Calu3 (cell line): ENCODE measurements at regions not wholly inside any gene's neighbourhood (a gene's known extent, or its start where the extent isn't known, plus 50 kb on each side); places are given as distances from the start of the nearest gene placed in this dataset.

ENCODE experiments used
- BruUV-seq: library from RNA; stranded (reverse); fragments of 400-500 nt; replicated peaks from 2 replicates; lab custom pipeline; 2021; lab: Mats Ljungman, UMichigan
- CTCF ChIA-PET: fragments of 300-600 bp; sonication (Branson Sonifier 250); formaldehyde crosslinking; loops from one replicate; lab custom pipeline; 2022; ENCODE audit warnings: antibody characterized with exemption; lab: Charles Lee
- DNase-seq: peaks from one replicate; pipeline ENCODE4 v3.0.0; 2022
- H3K27ac Mint-ChIP-seq: one replicate; pipeline ENCODE4 v1.8.0; 2022; ENCODE audit warnings: mixed read lengths; ENCODE audit not compliant: unreplicated experiment
- H3K27me3 Mint-ChIP-seq: one replicate; pipeline ENCODE4 v1.8.0; 2022; ENCODE audit warnings: mixed read lengths; ENCODE audit not compliant: unreplicated experiment
- H3K36me3 Mint-ChIP-seq: one replicate; pipeline ENCODE4 v1.8.0; 2022; ENCODE audit warnings: mild to moderate bottlenecking, moderate library complexity, mixed read lengths; ENCODE audit not compliant: insufficient read depth, unreplicated experiment
- H3K4me1 Mint-ChIP-seq: one replicate; pipeline ENCODE4 v1.8.0; 2022; ENCODE audit warnings: mild to moderate bottlenecking, low read depth, mixed read lengths; ENCODE audit not compliant: unreplicated experiment
- H3K4me3 Mint-ChIP-seq: one replicate; pipeline ENCODE4 v1.8.0; 2022; ENCODE audit warnings: mild to moderate bottlenecking, low read depth, moderate library complexity, mixed read lengths; ENCODE audit not compliant: unreplicated experiment
- H3K9me3 Mint-ChIP-seq: one replicate; pipeline ENCODE4 v1.8.0; 2022; ENCODE audit warnings: low read depth, mixed read lengths; ENCODE audit not compliant: unreplicated experiment
- intact Hi-C: fragments of 100-400 bp; cut with micrococcal nuclease; formaldehyde crosslinking; loops from one replicate; pipeline ENCODE4 v1.10.0; 2022; ENCODE audit not compliant: unreplicated experiment
- TF ChIP-seq, protein P1 (sequence below): fragments of 200-600 bp; IDR thresholded peaks from one replicate; pipeline ENCODE4 v1.8.0; 2022; ENCODE audit warnings: antibody characterized with exemption; ENCODE audit not compliant: unreplicated experiment

DNA sequence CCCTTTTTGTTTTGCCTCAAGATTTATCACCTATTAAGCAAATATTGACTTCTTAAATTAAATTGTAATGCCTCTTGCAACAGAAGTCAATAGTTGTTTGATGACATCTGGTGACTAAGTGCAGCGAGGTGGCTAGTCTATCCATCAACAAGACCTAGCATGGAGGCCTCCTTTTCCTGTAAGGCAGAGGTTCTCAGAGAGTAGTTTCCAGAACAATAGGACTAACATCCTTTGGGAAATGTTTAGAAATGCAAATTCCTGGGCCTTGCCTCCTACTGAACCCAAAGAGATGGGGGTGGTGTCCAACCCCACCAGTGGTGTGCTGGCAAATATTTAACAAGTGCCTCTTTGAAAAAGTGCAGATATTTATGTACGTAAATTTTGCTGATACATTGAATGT lies 143.7 kb downstream of the SCP2D1 start:
- CTCF ChIA-PET = no interaction called here

DNA sequence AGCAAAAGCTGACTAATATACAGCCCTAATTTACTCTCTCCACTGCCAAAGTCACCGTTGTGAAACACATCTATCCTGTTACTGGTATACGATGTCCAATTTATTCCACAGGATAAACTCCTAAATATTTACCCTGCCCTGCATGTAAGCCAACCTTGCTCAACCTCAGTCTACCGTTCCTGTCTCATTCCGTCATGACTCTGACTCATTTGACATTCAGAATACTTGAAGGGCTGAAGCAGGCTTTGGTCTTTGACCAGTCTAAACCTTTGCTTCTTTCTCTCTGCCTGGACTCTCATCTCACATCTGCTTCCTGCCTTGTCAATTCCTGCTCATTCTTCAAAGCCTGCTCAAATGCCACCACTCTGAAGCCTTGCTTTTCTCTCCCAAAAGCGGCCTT lies 157.5 kb downstream of the SCP2D1 start:
- H3K4me3 Mint-ChIP-seq = no peak overlapping the region
- peaks cover 13% of the 10 kb centered on the region for H3K27me3 Mint-ChIP-seq
- DNase-seq = no peak
- no TSS peak for BruUV-seq
- H3K4me1 Mint-ChIP-seq = no peaks in the 10 kb centered on the region
- H3K27ac Mint-ChIP-seq = no peak overlapping the region
- CTCF ChIA-PET = no interaction called here
- TF ChIP-seq, protein P1, sequence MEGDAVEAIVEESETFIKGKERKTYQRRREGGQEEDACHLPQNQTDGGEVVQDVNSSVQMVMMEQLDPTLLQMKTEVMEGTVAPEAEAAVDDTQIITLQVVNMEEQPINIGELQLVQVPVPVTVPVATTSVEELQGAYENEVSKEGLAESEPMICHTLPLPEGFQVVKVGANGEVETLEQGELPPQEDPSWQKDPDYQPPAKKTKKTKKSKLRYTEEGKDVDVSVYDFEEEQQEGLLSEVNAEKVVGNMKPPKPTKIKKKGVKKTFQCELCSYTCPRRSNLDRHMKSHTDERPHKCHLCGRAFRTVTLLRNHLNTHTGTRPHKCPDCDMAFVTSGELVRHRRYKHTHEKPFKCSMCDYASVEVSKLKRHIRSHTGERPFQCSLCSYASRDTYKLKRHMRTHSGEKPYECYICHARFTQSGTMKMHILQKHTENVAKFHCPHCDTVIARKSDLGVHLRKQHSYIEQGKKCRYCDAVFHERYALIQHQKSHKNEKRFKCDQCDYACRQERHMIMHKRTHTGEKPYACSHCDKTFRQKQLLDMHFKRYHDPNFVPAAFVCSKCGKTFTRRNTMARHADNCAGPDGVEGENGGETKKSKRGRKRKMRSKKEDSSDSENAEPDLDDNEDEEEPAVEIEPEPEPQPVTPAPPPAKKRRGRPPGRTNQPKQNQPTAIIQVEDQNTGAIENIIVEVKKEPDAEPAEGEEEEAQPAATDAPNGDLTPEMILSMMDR = no peak
- H3K9me3 Mint-ChIP-seq = no peaks in the 10 kb centered on the region
- H3K36me3 Mint-ChIP-seq = no peaks in the 10 kb centered on the region
- intact Hi-C loops = no loop called here

More for the DNA sequence above, 143.7 kb downstream of the SCP2D1 start:
- TF ChIP-seq, protein P1 = no peak
- no peaks in the 10 kb centered on the region for H3K9me3 Mint-ChIP-seq
- no peaks in the 10 kb centered on the region for H3K4me1 Mint-ChIP-seq
- intact Hi-C loops = no loop called here
- DNase-seq = no peak
- no peaks in the 10 kb centered on the region for H3K36me3 Mint-ChIP-seq
- BruUV-seq = no TSS peak
- H3K27me3 Mint-ChIP-seq = no peaks in the 10 kb centered on the region
- no peak overlapping the region for H3K4me3 Mint-ChIP-seq
- H3K27ac Mint-ChIP-seq = no peak overlapping the region

DNA sequence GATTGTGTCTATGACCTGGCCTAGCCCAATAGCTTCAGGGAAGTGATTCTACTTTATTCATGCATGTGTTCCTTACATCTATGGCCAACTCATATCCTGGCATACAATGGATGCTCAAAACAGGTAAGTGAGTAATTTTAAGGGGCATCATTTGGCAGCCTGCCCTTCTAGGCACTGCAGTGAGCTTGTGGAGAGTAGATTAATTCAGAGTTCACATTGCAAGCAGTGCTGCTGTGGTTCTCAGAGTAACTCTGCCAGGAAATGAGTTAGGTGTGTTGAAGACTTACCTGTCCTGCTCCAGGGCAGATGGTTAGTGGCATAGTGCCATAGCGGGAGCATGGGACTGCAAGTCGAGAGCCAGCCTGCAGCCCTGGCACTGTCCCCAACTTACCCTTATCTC lies 158.0 kb downstream of the SCP2D1 start:
- H3K9me3 Mint-ChIP-seq = no peaks in the 10 kb centered on the region
- TF ChIP-seq, protein P1 = no peak
- no TSS peak for BruUV-seq
- H3K36me3 Mint-ChIP-seq = no peaks in the 10 kb centered on the region
- H3K4me3 Mint-ChIP-seq = no peak overlapping the region
- no peak for DNase-seq
- no peaks in the 10 kb centered on the region for H3K4me1 Mint-ChIP-seq
- CTCF ChIA-PET = no interaction called here
- intact Hi-C loops = no loop called here
- no peak overlapping the region for H3K27ac Mint-ChIP-seq
- peaks cover 13% of the 10 kb centered on the region for H3K27me3 Mint-ChIP-seq

DNA sequence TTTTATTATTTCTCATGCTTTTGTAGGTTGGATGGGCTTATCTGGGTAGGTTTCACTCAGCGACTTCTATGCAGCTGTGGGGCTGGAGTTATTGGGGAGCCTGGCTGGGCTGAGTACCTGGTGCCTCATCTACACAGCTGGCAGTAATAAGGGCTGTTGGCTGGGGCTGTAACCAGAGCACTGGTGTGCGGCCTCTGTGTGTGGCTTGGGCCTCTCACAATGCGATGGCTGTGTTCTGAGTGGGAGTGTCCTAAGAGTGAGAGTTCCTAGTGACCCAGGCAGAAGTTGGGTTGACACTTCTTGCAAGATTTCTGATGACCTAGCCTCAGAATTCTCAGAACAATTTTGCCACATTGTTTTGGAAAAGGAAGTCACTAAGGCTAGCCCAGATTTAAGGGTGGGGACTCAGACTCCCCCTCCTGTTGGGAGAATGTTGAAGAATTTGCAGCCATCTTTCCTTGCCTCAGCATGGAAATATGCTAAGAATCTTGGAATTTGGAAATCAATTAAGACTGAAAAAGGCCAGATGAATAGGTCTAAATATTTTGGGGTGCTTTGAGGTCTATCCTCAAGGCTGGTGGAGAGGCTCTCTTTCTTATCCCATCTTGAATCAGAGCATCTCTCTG lies 158.8 kb downstream of the SCP2D1 start:
- no peak overlapping the region for H3K4me3 Mint-ChIP-seq
- TF ChIP-seq, protein P1 = no peak
- H3K27me3 Mint-ChIP-seq = peaks cover 13% of the 10 kb centered on the region
- CTCF ChIA-PET = no interaction called here
- H3K27ac Mint-ChIP-seq = no peak overlapping the region
- H3K9me3 Mint-ChIP-seq = no peaks in the 10 kb centered on the region
- intact Hi-C loops = no loop called here
- no peak for DNase-seq
- no peaks in the 10 kb centered on the region for H3K4me1 Mint-ChIP-seq
- BruUV-seq = no TSS peak
- no peaks in the 10 kb centered on the region for H3K36me3 Mint-ChIP-seq
